SK-N-SH treated with all-trans-retinoic acid at 6 μM for 48 hours (cell line): ENCODE measurements at regions not wholly inside any gene's neighbourhood (a gene's known extent, or its start where the extent isn't known, plus 50 kb on each side); places are given as distances from the start of the nearest gene placed in this dataset.

Experiments used
- CREB5 ChIP-seq: fragments of 250-450 bp; sonication (Bioruptor Pico); IDR thresholded peaks from 2 replicates; pipeline ENCODE4 v1.5.1; 2020; ENCODE audit warnings: low read depth, mild to moderate bottlenecking, moderate library complexity
- CSRNP3 ChIP-seq: fragments of 250-450 bp; sonication (Bioruptor Pico); IDR thresholded peaks from 2 replicates; pipeline ENCODE4 v1.5.1; 2021; ENCODE audit warnings: mild to moderate bottlenecking, moderate library complexity
- OSR1 ChIP-seq: fragments of 250-450 bp; sonication (Bioruptor Pico); IDR thresholded peaks from 2 replicates; pipeline ENCODE4 v1.8.0; 2022; ENCODE audit warnings: moderate library complexity, mild to moderate bottlenecking, inconsistent platforms
- PPARA ChIP-seq: fragments of 250-450 bp; sonication (Bioruptor Pico); IDR thresholded peaks from 2 replicates; pipeline ENCODE4 v1.5.0; 2020; ENCODE audit warnings: mild to moderate bottlenecking, borderline replicate concordance
- RARB ChIP-seq: fragments of 250-450 bp; sonication (Bioruptor Pico); IDR thresholded peaks from 2 replicates; pipeline ENCODE4 v1.8.0; 2021; ENCODE audit warnings: mild to moderate bottlenecking, moderate library complexity
- TSHZ2 ChIP-seq: fragments of 250-450 bp; sonication (Bioruptor Pico); IDR thresholded peaks from 2 replicates; pipeline ENCODE4 v1.5.0; 2020; ENCODE audit warnings: mild to moderate bottlenecking, moderate library complexity
- ZFP30 ChIP-seq: fragments of 450-650 bp; formaldehyde crosslinking; IDR thresholded peaks from 2 replicates; pipeline ENCODE4 v1.5.0; 2022; ENCODE audit warnings: mild to moderate bottlenecking, moderate library complexity
- ZNF565 ChIP-seq: fragments of 450-650 bp; formaldehyde crosslinking; conservative IDR thresholded peaks from 2 replicates; pipeline ENCODE4 v1.5.0; 2020; ENCODE audit warnings: low read depth, mild to moderate bottlenecking, moderate library complexity
- ZNF70 ChIP-seq: fragments of 450-650 bp; formaldehyde crosslinking; IDR thresholded peaks from 2 replicates; pipeline ENCODE4 v1.5.0; 2020; ENCODE audit warnings: mild to moderate bottlenecking, moderate library complexity
- ZNF8 ChIP-seq: fragments of 450-650 bp; formaldehyde crosslinking; IDR thresholded peaks from 2 replicates; pipeline ENCODE4 v1.5.0; 2020; ENCODE audit warnings: mild to moderate bottlenecking, moderate library complexity

GRCh38 chr3:72186400-72186855, 401.5 kb upstream of the PROK2 start:
- TF ChIP-seq PPARA (no peak), ZNF8 (CRISPR knock-in tag) (no peak), CREB5 (no peak), ZFP30 (CRISPR knock-in tag) (no peak), OSR1 (CRISPR knock-in tag) (no peak), TSHZ2 (CRISPR knock-in tag) (no peak), ZNF565 (CRISPR knock-in tag) (no peak), ZNF70 (no peak), RARB (CRISPR knock-in tag) (no peak), CSRNP3 (CRISPR knock-in tag) (no peak)
